ENCODE measurements at regions not wholly inside any gene's neighbourhood (a gene's known extent, or its start where the extent isn't known, plus 50 kb on each side); places are given as distances from the start of the nearest gene placed in this dataset.

GRCh38 chr9:104028827-104029226 is 65.3 kb upstream of the SMC2 start:
- DNase-seq (ENCODE audit: low spot score): no peak

Data from H4 (cell line).